Temporal lobe (tissue), 1 donor: ENCODE measurements at regions not wholly inside any gene's neighbourhood (a gene's known extent, or its start where the extent isn't known, plus 50 kb on each side); places are given as distances from the start of the nearest gene placed in this dataset. TPM values are rescaled to one million over a fixed set of nuclear protein-coding genes. Genes with fewer than 3 reads are reported as not detected.

ENCODE experiments used
- small RNA-seq: library from RNA; depleted of rRNA; stranded (forward); fragments of <200 nt; gene quantifications from one replicate; pipeline ENCODE3, GENCODE V24; 2014; ENCODE audit warnings: low replicate concordance

Small RNA genes lying in the stretch of these regions (small RNA-seq; reads per million reads assigned to genes)
- not detected for gene RF00091
